Tibial nerve (tissue), 4 donors: ENCODE measurements at regions not wholly inside any gene's neighbourhood (a gene's known extent, or its start where the extent isn't known, plus 50 kb on each side); places are given as distances from the start of the nearest gene placed in this dataset.
A peak's percentile ranks its signal among the peaks of the same experiment; 100 is the strongest.

Experiments used
- DNase-seq, 2 donors: peaks; one replicate each; pipeline ENCODE4 v3.0.0-alpha.2; 2019; ENCODE audit warnings: low spot score in 2 of 2
- H3K27ac ChIP-seq, 4 donors: fragments of 200-600 bp; sonication (generic) in 3 of 4; one replicate each; pipeline ENCODE4 v1.5.1; 2017 to 2019; ENCODE audit warnings: mild to moderate bottlenecking in 1 of 4
- H3K27me3 ChIP-seq, 2 donors: fragments of 200-600 bp; sonication (generic) in 1 of 2; one replicate each; pipeline versions ENCODE4 v1.5.1 to v1.6.0; 2017 to 2019
- H3K36me3 ChIP-seq, 3 donors: fragments of 200-600 bp; sonication (generic); one replicate each; pipeline ENCODE4 v1.5.1; 2018 to 2019
- H3K4me1 ChIP-seq, 4 donors: fragments of 200-600 bp; sonication (generic) in 3 of 4; one replicate each; pipeline ENCODE4 v1.5.1; 2017 to 2019
- H3K4me3 ChIP-seq, 4 donors: fragments of 200-600 bp; sonication (generic) in 3 of 4; one replicate each; pipeline ENCODE4 v1.5.1; 2017 to 2019; ENCODE audit warnings: mild to moderate bottlenecking in 1 of 4, moderate library complexity in 1 of 4
- H3K9me3 ChIP-seq, 4 donors: fragments of 200-600 bp; sonication (generic) in 3 of 4; one replicate each; pipeline ENCODE4 v1.5.1; 2017 to 2019
- CTCF ChIP-seq, 5 experiments: fragments of 200-600 bp in 3 of 5; fragments of 450-650 bp in 2 of 5; sonication (generic) in 3 of 5; IDR thresholded peaks; one replicate each; pipeline ENCODE4 v1.5.1; 2016 to 2019; ENCODE audit warnings: antibody characterized with exemption in 5 of 5, mild to moderate bottlenecking in 3 of 5, moderate library complexity in 2 of 5
- EP300 ChIP-seq, 2 donors: sonication (generic); formaldehyde crosslinking; IDR thresholded peaks; one replicate each; pipeline ENCODE4 v1.6.1; 2017; ENCODE audit warnings: antibody characterized with exemption in 2 of 2, mild to moderate bottlenecking in 1 of 2
- POLR2A ChIP-seq, 2 donors: fragments of 450-650 bp; IDR thresholded peaks; one replicate each; pipeline ENCODE4 v1.6.1; 2017; ENCODE audit warnings: antibody characterized with exemption in 2 of 2, mild to moderate bottlenecking in 2 of 2, moderate library complexity in 2 of 2
- WGBS, 2 donors: methylation state at CpG; one replicate each; pipeline ENCODE4 v1.1.5; 2018; 5-methylcytosine and 5-hydroxymethylcytosine counted together

- Histone ChIP-seq H3K27me3 (peaks cover 0 to 16% of the 10 kb centered on the region in 2 donors), H3K4me1 (no peaks in the 10 kb centered on the region), H3K27ac (no peak overlapping the region), H3K4me3 (no peak overlapping the region), H3K36me3 (no peaks in the 10 kb centered on the region), H3K9me3 (no peaks in the 10 kb centered on the region)
- 76 to 91% methylated on average over 2 of the region's 2 CpGs for WGBS, 2 donors
- TF ChIP-seq POLR2A (IDR thresholded peaks at IDR 0.05) (no peak), EP300 (IDR thresholded peaks at IDR 0.05) (no peak), CTCF (IDR thresholded peaks at IDR 0.05) (no peak)
- DNase-seq = no peak
Observed at GRCh38 chrX:110858565-110858964, 62.9 kb upstream of the CHRDL1 start.

- peak; percentile 12 to 23 for DNase-seq
- H3K27ac ChIP-seq = no peak overlapping the region
- no peaks in the 10 kb centered on the region for H3K4me1 ChIP-seq
- WGBS, 2 donors = 11 to 46% methylated on average over 5 to 7 of the region's 7 CpGs
- no peaks in the 10 kb centered on the region for H3K9me3 ChIP-seq
- TF ChIP-seq POLR2A (IDR thresholded peaks at IDR 0.05) = no peak
- TF ChIP-seq EP300 (IDR thresholded peaks at IDR 0.05) = no peak
- peak in 3 of 5 experiments; percentile 20 to 39 (median 27) for TF ChIP-seq CTCF (IDR thresholded peaks at IDR 0.05)
- peaks cover 0 to 11% of the 10 kb centered on the region in 2 donors for H3K27me3 ChIP-seq
- H3K4me3 ChIP-seq = no peak overlapping the region
- H3K36me3 ChIP-seq = no peaks in the 10 kb centered on the region
Observed at GRCh38 chrX:110853610-110854009, 58.0 kb upstream of the CHRDL1 start.

- H3K4me1 ChIP-seq = no peaks in the 10 kb centered on the region
- H3K27me3 ChIP-seq = peaks cover 0 to 11% of the 10 kb centered on the region in 2 donors
- no peak overlapping the region for H3K27ac ChIP-seq
- no peaks in the 10 kb centered on the region for H3K9me3 ChIP-seq
- WGBS, 2 donors = 14 to 39% methylated on average over 3 to 4 of the region's 4 CpGs
- H3K4me3 ChIP-seq = no peak overlapping the region
- no peak for DNase-seq
- H3K36me3 ChIP-seq = no peaks in the 10 kb centered on the region
- TF ChIP-seq POLR2A (IDR thresholded peaks at IDR 0.05) = no peak
- peak; percentile 23 to 55 (median 38) for TF ChIP-seq CTCF (IDR thresholded peaks at IDR 0.05)
Observed at GRCh38 chrX:110852180-110852579, 56.6 kb upstream of the CHRDL1 start.

- Histone ChIP-seq H3K4me3 (no peak overlapping the region), H3K9me3 (no peaks in the 10 kb centered on the region), H3K27me3 (peaks cover 0 to 11% of the 10 kb centered on the region in 2 donors), H3K27ac (no peak overlapping the region), H3K4me1 (no peaks in the 10 kb centered on the region), H3K36me3 (no peaks in the 10 kb centered on the region)
- DNase-seq = no peak
- WGBS, 2 donors = 62 to 100% methylated on average over 1 to 4 of the region's 4 CpGs
- no peak for TF ChIP-seq EP300 (IDR thresholded peaks at IDR 0.05)
- TF ChIP-seq POLR2A (IDR thresholded peaks at IDR 0.05) = no peak
- no peak for TF ChIP-seq CTCF (IDR thresholded peaks at IDR 0.05)
Observed at GRCh38 chrX:110851780-110852179, 56.2 kb upstream of the CHRDL1 start.

GRCh38 chrX:110847334-110847733 is 51.7 kb upstream of the CHRDL1 start:
- Histone ChIP-seq H3K4me3 (no peak overlapping the region), H3K27ac (no peak overlapping the region), H3K27me3 (peaks cover 0 to 19% of the 10 kb centered on the region in 2 donors), H3K36me3 (no peaks in the 10 kb centered on the region), H3K9me3 (no peaks in the 10 kb centered on the region), H3K4me1 (no peaks in the 10 kb centered on the region)
- TF ChIP-seq EP300 (IDR thresholded peaks at IDR 0.05) = no peak
- peak; percentile 22 to 78 (median 66) for TF ChIP-seq CTCF (IDR thresholded peaks at IDR 0.05)
- TF ChIP-seq POLR2A (IDR thresholded peaks at IDR 0.05) = no peak
- DNase-seq = peak in 1 of 2 donors; percentile 75
- WGBS, 2 donors = 0 to 2% methylated on average over 5 of the region's 5 CpGs
